GM18861 (cell line): ENCODE measurements at regions not wholly inside any gene's neighbourhood (a gene's known extent, or its start where the extent isn't known, plus 50 kb on each side); places are given as distances from the start of the nearest gene placed in this dataset.
A peak's percentile ranks its signal among the peaks of the same experiment; 100 is the strongest.
"Not testable (repeated sequence)": the region's sequence is repeated elsewhere in the genome, so short reads cannot be mapped to it uniquely, and the experiment has no call there.

Experiments
- ATAC-seq: cut with Tn5 transposase; IDR thresholded peaks from one replicate; pipeline ENCODE4 v1.9.1; 2021; ENCODE audit not compliant: unreplicated experiment

DNA sequence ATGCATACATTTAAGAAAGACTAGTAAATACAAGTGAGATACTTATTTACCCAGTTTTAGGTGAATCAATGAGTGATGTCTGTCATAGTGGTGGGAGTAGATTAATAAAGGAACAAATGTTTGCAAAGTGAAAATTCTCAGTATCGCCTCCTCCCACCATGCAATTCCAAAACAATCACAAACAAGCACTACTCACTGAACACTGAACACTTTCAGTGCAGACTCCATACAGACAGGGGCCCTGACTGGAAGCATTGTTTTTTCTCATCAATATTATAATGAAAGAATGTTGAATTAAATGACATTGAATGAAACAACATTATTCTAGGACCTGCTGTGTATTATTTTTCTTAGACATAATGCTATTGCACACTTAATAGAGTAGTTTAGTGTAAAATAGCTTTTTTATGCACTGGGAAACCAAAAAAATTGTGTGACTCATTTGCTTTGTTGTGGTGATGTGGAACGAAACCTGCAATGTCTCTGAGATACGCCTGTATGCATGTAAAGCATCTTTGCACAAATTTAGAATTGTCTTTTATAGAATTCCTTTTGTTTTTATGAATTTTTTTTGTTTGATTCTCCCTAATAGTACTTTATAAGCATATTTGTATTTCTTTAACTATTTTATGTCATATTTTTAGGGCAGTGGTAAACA is 317.5 kb downstream of the UTRN start:
- no peak for ATAC-seq

DNA sequence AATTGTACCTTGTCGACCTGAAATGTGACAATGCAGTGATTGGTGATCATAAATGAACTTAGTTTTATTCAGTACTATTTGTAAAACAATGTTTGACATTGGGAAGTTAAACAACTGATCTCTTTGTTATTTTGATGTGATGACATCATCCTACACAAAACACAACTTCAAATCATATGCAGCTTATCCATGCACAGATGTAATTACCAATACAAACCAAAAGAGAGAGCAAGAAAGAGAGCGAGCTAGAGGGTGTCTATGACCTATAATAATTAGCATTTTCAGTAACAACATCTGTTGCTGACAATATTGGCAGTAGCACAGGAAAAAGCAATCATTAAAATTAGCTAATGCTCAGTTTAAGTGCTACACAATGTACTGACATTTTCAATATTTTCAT is 320.9 kb downstream of the UTRN start:
- ATAC-seq = no peak

DNA sequence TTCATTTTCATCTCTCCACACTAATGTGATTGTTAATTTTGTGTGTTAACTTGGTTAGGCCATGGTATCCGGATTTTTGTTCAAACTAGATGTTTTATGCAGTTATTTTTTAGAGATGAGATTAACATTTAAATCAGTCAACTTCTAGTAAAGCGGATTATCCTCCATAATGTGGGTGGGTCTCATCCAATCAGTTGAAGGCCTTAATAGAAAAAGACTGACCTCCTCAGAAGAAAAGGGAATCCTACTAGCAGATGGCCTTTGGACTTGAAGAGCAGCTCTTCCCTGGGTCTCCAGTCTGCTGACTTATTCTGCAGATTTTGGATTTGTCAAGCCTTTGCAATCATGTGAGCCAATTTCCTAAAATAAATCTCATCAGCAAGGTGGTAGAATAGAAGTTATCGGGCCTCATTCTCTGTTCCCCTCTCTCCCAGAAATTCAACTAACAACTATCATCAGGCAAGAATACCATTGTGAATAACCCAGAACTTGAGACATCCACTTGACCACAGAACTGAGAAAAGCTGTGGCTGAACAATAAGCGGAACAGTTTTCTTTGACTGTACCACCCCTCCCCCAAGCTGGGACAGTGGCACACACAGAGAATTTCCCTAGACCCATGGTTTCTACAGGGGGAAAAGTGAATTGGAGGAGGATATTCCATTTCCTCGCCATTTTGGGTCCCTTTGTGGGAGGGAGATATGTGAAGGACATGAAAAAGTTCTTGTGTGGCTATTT is 323.0 kb downstream of the UTRN start:
- no peak for ATAC-seq

DNA sequence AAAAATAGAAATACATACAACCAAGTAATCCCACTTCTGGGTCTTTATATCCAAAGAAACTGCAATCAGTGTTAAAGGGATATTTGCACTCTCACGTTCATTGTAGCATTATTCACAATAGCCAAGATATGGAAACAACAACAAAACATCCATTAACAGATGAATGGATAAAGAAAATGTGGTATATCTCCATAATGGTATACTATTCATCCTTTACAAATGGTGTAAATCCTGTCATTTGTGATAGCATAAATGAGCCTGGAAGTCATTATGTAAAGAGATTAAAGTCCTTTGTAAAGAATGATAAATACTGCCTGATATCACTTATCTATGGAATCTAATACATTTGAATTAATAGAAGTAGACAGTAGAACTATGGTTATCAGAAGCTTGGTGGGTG is 327.7 kb downstream of the UTRN start:
- ATAC-seq = no peak

DNA sequence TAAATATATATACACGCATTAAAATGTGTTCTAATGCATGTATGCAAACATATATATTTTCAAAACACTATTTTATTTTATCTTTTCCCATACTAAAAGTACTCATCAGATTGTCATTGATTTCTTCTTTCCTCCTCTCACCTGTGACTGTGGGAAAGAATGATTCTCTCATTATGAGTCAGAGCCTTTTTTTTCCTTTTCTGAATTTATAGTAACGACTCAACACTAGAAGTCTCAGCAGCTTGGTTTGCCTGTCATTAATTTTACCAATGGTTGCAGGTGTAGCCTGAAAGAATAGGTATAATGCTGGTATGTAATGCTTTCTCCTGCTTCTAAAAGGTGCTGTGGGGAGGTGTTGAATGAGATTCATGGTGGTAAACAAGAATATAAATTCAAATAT is 328.7 kb downstream of the UTRN start:
- ATAC-seq = peak; percentile 59

DNA sequence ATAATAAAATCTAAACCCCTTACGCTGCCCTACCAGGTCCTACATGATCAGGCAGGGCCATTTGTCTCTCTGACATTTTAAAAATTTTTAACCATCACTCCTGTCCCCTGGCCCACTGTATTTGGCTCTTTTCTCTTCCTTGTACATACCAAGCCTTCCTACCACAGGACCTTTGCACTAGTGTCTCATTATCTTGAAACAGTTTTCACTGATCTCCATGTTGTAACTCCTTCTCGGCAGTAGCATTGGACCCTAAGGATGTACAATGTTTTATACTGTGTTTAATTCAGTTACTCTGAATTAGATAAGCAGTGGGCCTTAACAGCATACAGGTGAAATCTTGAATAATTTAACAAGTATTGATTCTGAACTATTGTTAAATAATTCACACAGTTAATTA is 330.7 kb downstream of the UTRN start:
- no peak for ATAC-seq

DNA sequence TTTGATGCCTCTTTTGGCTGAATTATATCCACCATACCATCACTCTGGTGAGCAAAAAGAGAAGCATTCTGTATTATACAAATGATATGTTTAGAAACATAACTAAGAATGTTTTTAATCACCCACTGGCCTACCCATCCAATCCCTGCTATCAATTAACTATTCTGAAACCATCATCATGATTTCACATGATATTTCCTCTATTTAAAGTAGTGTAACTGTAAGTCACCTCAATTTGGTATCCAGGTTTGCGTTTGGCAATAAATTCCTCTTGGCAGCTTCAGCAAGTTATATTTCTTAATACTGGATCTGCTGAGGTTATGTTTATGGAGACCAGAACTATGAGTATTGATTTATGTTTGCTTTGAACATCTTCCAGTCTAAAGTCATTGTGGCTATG is 332.1 kb downstream of the UTRN start:
- no peak for ATAC-seq

DNA sequence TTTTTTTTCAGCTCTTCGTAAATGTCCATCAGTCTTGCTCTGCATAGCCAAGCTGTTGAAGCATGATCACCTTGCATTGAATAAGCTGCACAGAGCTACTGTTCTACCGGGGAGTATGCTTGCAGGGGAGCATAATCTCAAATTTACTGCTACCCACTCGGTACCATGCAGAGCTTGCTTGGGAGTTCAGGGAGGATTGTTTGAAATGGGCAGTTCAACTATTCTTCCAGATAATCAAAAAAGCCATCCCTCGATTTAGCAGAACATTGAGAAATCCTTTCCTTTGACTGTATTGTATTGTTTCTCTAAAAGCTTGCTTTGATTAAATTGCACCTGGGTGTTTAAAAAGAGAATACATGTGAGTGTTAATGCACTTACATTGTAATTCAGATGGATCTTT is 332.6 kb downstream of the UTRN start:
- ATAC-seq = no peak

DNA sequence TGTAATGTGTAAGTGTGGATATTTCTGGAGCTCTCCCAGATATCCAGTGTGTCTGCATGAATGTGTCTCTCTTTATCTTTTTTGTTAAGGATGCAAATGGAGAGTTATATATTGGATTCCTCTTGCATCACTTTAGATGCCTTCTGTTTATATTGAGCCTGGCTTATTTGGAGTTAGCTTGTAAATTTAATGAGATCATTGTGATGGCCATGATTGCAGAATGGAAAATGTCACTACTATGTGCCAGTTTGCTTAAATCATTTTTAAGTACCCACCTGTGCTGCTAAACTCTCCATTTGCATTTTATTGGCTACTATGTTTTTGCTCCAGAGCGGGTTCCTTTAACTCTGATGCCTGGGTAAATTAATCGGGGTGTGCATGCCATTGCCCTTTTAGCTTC is 334.8 kb downstream of the UTRN start:
- ATAC-seq = no peak

DNA sequence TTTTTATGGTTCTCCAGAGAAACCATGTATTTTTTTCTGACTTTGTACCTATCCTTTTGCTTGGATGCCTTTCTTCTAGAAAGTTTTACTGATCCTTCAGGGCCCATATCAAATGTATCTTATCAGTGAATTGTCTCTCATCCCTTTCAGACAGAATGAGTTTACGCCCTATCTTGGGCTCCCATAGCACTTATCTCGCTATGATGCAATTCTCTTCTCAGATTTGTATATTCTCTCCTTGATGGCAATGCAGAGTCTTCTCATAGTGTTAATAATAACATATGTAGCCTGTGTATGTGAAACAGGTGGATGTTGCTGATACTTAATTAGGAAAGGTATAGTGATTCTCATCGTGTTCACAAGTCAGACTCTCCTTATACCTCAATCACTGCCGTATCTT is 336.2 kb downstream of the UTRN start:
- ATAC-seq = no peak

DNA sequence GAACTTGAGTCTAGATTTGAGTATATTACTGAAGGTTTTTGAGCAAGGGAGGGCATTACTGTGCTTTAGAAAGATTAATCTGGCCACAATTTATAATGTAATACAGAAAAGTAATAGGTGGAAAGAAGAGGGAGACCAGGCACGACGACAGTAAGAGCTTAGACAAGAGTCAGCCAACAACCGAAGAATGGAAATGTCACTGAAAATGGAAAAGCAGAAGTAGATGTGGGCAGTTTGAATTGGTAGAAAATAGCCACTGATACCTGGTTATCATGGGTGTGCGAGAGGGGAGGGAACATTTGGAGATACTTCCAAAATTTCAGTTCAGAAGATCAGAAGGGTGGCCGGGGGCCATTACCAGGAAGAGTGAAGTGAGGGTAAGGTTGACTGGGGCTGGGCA is 339.1 kb downstream of the UTRN start:
- no peak for ATAC-seq

DNA sequence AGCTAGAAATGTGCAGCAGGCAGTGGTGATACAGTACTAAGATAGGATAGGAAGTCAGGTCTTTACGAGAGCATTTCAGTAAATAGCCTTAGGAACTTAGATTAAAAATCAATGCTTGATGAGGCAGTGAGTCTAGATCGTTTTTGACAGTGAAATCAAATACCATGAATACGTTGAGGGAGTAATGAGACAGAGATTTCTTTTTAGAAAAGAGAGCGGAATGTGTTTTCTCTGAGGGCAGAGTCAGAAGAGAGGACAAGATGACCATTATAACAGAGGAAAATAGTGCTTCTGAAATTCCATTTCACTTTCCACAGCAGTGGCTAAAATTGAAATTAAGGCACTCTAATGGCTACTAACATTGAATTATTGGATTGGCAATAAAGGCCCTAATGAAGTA is 339.6 kb downstream of the UTRN start:
- ATAC-seq = no peak

DNA sequence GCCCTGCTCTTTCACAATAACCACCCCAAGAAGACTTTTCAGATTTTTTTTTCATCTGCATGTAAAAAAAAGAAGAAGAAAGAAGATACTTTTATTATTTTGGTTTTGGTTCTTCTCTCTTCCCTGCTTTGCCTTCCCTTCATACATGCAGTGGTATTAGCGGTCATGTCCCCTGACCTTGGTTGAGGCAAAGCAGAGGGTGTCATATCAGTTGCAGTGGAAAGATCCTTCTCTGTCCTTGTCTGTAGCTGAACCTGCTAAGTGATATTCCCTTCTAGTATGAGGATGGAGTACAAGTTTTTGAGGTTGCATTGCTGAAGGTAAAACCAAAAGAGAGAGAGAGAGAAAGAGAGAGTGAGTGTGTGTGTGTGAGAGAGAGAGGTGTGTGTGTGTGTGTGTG is 345.7 kb downstream of the UTRN start:
- no peak for ATAC-seq

DNA sequence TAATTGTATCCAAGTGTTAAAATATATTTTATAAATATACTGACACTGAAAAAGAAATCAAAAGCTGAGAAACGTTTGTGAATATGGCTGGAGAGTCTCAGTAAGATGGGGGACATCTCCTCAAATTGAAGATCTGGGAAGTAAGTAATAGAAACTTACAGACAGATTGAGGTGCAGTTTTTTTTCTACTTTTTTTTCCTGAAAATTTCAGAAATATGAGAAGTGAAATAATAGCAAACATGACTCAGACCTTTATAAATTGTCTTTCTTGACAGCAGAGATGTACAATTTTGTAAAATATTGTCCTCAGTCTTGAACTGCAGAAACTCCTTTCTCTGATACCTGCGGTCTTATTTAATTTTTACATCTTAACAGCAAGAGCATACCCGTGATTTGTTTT is 347.1 kb downstream of the UTRN start:
- no peak for ATAC-seq

DNA sequence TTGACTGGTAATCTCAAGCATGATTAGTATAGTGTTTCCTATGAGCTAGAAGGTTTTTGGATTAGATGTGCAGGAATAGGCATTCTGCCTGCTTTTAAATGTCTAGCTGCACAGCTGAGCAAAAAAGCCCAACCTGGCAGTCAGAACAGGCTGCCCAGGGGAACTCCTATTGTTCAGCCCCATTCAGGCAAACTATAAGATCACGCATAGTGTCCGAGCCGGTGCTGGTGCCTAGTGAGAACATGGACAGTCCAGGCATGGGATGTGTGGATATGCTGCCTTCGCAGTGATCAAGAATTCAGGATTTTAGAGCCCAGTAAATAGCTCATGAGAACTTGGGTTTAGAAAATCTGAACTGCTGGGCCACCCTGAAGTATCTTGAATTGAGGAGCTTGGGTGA is 348.8 kb downstream of the UTRN start:
- ATAC-seq = no peak

DNA sequence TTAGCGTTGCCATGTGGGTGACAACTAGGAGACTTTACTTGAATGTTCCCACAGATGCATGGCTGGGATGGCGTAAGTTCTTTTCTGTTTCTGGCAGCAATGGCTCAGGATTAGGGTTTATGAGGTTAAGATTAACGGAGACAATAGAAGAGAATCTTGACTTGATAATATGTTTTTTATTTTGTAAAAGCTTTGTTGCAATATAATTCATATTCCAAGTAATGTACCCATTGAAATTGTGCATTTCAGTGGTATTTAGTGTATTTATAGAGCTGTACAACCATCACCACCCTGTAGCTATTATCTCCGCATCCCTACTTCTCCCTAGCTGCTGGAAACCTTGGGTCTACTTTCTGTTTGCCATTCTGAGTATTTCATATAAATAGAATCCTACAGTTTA is 349.2 kb downstream of the UTRN start:
- ATAC-seq = no peak

DNA sequence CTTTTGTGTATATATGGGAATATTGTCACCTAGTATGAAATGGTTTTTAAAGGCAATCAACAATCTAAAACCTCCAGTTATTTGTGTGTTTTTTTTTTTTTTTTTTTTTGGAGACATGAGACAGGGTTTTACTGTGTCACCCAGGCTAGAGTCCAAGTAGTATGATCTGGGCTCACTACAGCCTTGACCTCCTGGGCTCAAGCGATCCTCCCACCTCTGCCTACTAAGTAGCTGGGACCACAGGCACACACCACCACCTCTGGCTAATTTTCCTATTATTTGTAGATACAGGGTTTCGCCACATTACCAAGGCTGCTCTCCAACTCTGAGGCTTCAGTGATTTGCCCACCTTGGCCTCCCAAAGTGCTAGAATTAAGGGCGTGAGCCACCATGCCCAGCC is 349.9 kb downstream of the UTRN start:
- ATAC-seq = no peak

DNA sequence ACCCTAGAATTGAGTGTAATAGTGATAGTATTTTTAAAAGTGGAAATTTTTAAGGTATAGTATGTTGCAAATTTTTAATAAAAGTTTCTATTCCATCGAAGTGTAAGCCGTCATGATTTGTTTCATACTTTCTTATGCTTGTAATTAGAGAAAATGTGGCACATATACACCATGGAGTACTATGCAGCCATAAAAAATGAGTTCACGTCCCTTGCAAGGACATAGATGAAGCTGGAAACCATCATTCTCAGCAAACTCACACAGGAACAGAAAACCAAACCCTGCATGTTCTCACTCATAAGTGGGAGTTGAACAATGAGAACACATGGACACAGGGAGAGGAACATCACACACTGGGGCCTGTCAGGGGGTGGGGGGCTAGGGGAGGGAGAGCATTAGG is 350.9 kb downstream of the UTRN start:
- not testable (repeated sequence) for ATAC-seq

DNA sequence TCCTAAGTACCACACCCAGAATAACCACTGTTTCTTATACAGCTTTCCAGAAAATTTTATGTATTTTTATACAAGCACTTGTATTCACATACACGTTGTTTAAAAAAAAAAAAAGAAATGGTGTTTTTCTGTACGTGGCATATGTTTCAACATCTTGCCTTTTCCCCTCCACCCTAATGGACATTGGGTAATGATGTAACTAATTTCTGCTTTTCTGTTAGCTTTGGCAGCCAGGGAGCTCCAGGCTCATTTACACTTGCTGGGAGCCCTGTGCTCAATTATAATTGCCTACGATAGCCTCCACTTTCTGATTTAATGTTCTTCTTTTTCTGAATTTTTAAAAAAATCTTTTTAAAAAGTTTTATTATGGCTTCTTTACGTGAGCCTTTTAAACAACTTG is 352.4 kb downstream of the UTRN start:
- no peak for ATAC-seq

DNA sequence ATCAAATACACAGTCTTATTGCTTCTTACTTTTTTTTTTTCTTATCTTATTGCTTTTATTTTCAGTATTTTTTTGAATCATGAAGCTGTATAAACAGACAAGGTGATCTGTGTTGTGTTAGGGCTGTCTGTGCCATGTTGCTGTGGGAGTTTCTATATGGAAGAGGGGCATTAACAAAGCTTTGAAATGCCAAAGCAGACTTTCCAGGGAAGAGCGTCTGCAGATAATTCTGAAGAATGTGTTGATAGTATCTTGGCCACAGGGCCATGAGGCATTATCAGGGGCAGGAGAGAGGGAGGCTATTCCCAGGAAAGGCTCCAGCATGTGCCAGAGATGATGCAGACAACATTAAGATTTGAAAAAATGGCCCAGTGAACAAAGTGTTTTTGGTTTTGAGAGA is 354.5 kb downstream of the UTRN start:
- ATAC-seq = no peak

DNA sequence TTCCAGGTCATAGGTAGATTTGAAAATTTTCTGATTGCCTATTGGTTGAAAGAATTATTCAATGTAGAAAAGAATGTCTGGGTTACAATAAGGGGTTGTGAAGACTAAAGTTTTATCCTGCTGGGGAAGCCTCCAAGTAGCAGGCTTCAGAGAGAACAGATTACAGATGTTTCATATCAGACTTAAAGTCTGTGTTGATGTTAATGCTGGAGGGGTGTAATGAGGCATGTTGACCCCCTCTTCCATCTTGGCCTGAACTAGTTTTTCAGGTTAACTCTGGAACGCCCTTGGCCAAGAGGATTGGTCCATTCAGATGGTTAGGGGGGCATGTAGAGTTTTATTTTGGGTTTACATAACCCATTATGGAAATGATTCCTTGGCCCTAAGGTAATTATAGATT is 356.2 kb downstream of the UTRN start:
- ATAC-seq = no peak

DNA sequence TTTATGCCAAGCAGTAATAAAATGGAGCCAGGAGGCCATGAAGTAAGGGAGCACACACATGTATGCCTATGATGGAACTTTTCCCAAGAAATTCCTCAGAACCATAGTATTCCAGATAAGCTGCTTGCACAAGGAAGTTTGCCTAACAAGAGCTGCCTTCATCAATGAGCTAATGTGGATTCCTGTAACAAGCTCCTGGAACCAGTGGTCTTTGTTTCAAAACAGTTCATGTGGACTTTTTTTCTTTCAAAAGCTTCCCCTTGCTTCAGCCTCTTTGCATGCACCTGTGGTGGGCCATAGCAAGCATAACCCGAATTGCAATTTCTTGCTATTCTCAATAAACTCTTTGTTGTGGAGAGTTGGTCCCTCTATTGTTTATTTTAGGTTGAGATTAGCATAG is 359.6 kb downstream of the UTRN start:
- no peak for ATAC-seq
